T-helper 17 cell (primary cell): ENCODE measurements at regions not wholly inside any gene's neighbourhood (a gene's known extent, or its start where the extent isn't known, plus 50 kb on each side); places are given as distances from the start of the nearest gene placed in this dataset.
"Not testable (repeated sequence)": the region's sequence is repeated elsewhere in the genome, so short reads cannot be mapped to it uniquely, and the experiment has no call there.

Source experiments
- ATAC-seq: fragments of 150-1000 bp; cut with Tn5 transposase; 2 replicates; pipeline ENCODE4 v1.10.0; 2021; ENCODE audit warnings: mild to moderate bottlenecking, moderate library complexity
- DNase-seq, 3 donors: peaks; one replicate each; pipeline versions ENCODE4 v3.0.0 to v3.0.0-alpha.2; 2020 to 2021
- H3K9me3 ChIP-seq: one replicate; pipeline ENCODE4 v1.7.0; 2013; ENCODE audit warnings: low read length, mild to moderate bottlenecking; ENCODE audit not compliant: control insufficient read depth, poor library complexity, severe bottlenecking
- H3K27ac Mint-ChIP-seq: one replicate; pipeline ENCODE4 v1.8.0; 2022; ENCODE audit warnings: mild to moderate bottlenecking, moderate library complexity, mixed read lengths
- H3K27me3 Mint-ChIP-seq: one replicate; pipeline ENCODE4 v1.8.0; 2022; ENCODE audit warnings: mixed read lengths
- H3K36me3 Mint-ChIP-seq: one replicate; pipeline ENCODE4 v1.8.0; 2022; ENCODE audit warnings: low read depth, mixed read lengths
- H3K4me1 Mint-ChIP-seq: one replicate; pipeline ENCODE4 v1.8.0; 2022; ENCODE audit warnings: mild to moderate bottlenecking, mixed read lengths
- H3K4me3 Mint-ChIP-seq: one replicate; pipeline ENCODE4 v1.8.0; 2022; ENCODE audit warnings: mild to moderate bottlenecking, moderate library complexity, mixed read lengths

DNA sequence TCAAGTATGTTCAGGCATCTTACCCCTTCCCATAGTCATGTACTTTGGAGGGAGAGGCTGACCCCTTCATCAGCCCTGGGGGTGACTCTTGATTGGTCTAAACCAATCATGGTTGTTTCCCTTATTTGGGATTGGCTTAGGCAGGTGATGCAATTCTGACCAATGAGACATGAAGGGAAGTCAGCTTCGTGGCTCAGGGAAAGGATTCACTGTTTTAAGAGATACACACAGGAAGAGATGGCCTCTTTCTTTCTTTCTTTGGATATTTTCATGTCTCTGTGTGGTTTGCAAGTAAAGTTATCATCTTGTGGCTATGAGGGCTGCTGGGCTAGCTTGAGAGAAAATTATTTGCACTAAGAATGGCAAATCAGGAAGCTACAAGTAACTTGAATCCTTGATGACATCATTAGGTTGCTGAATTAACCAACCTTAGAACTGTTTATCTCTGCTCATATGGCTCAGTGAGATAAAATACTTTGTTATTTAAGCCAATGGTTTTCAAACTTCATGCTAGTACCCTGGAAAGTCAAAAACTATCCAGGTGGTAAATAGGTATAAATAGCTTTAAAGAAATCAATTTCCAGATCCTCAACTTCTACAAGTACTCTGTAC lies 144.2 kb upstream of the CENPW start:
- no peak overlapping the region for H3K27ac Mint-ChIP-seq

GRCh38 chr6:126198631-126199030 lies 141.3 kb upstream of the CENPW start:
- Mint-ChIP-seq H3K36me3 (peaks cover 10% of the 10 kb centered on the region), H3K27ac (no peak overlapping the region), H3K27me3 (no peaks in the 10 kb centered on the region), H3K4me3 (no peak overlapping the region), H3K4me1 (no peaks in the 10 kb centered on the region)
- no peaks in the 10 kb centered on the region for H3K9me3 ChIP-seq
- DNase-seq (no peak), ATAC-seq (no peak)

More for the DNA sequence above, 144.2 kb upstream of the CENPW start:
- ATAC-seq (no peak), DNase-seq (no peak)
- Mint-ChIP-seq H3K4me3 (no peak overlapping the region), H3K36me3 (peaks cover 6% of the 10 kb centered on the region), H3K4me1 (no peaks in the 10 kb centered on the region), H3K27me3 (no peaks in the 10 kb centered on the region)
- H3K9me3 ChIP-seq, result no peaks in the 10 kb centered on the region

DNA sequence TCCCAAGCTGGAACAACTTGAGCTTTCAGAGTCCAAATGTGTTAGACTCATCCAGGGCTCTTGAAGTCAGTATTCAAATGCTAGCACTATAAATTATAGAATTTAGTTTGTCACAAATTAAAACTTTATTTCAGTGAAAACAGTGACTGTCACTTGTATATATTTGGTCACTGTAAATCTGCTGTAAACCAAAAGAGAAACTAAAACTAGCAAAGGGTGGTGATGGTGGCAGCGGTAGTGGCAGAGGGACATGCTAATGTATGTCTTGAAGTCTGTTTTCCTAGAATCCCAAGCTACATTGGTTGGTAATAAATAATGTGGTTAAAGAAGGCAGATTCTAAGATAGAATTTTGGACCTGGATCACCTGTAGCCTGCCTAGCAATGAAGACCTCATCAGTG lies 140.4 kb upstream of the CENPW start:
- peak overlapping the region; percentile 47 for H3K4me3 Mint-ChIP-seq
- H3K4me1 Mint-ChIP-seq, result no peaks in the 10 kb centered on the region
- H3K36me3 Mint-ChIP-seq, result peaks cover 7% of the 10 kb centered on the region
- H3K27me3 Mint-ChIP-seq, result no peaks in the 10 kb centered on the region
- peak overlapping the region; percentile 29 for H3K27ac Mint-ChIP-seq
- ATAC-seq (peak; percentile 32), DNase-seq (no peak)
- H3K9me3 ChIP-seq, result no peaks in the 10 kb centered on the region

GRCh38 chr6:126202707-126203106 lies 137.2 kb upstream of the CENPW start:
- Mint-ChIP-seq H3K4me1 (no peaks in the 10 kb centered on the region), H3K27ac (no peak overlapping the region), H3K27me3 (no peaks in the 10 kb centered on the region), H3K4me3 (no peak overlapping the region), H3K36me3 (peaks cover 7% of the 10 kb centered on the region)
- ATAC-seq (no peak), DNase-seq (no peak)
- H3K9me3 ChIP-seq, result no peaks in the 10 kb centered on the region

DNA sequence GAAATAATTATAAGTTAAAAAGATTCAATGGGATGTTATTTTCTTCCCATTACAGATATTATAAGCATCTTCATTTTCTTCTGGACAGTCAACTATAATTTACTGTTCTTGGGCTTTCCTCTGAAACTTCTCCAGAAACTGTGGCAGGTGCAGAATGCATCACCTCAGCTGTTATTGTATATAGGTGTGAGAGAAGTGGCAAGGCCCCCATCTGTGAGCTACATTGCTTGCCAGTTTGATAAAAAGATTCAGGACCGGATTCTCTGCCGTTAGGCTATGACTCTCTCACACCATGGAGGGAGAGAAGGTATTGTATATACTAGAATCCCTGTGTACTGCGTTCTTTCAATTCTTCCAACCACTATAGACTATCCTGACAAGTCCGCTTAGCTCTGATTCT lies 135.8 kb upstream of the CENPW start:
- no peak overlapping the region for H3K27ac Mint-ChIP-seq
- no peaks in the 10 kb centered on the region for H3K9me3 ChIP-seq
- no peaks in the 10 kb centered on the region for H3K27me3 Mint-ChIP-seq
- no peaks in the 10 kb centered on the region for H3K4me1 Mint-ChIP-seq
- H3K36me3 Mint-ChIP-seq, result peaks cover 4% of the 10 kb centered on the region
- ATAC-seq (no peak), DNase-seq (no peak)
- no peak overlapping the region for H3K4me3 Mint-ChIP-seq

DNA sequence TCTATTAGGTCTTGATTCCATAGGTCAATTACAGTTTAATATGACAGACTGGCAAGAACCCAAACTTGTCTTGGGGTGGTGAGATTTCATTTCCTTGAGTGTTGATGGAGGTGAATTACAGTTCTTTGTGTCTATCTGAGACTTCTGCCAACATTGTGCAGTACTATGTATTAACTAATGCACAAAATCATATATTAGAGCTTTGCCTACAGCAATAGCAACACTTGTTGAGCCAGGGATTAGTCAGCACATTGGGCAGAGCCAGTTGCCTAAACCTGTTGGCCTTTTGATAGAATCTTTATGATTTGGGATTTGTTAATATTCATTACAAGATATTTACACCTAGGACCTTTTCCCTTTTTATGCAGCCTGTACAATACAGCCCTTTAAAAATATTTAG lies 135.3 kb upstream of the CENPW start:
- H3K9me3 ChIP-seq, result no peaks in the 10 kb centered on the region
- Mint-ChIP-seq H3K36me3 (peaks cover 4% of the 10 kb centered on the region), H3K27me3 (no peaks in the 10 kb centered on the region), H3K4me1 (no peaks in the 10 kb centered on the region), H3K4me3 (no peak overlapping the region), H3K27ac (no peak overlapping the region)
- no peak for ATAC-seq
- no peak for DNase-seq

- Mint-ChIP-seq H3K4me1 (no peaks in the 10 kb centered on the region), H3K27me3 (no peaks in the 10 kb centered on the region), H3K27ac (no peak overlapping the region), H3K4me3 (no peak overlapping the region), H3K36me3 (peaks cover under 1% of the 10 kb centered on the region)
- DNase-seq (no peak), ATAC-seq (no peak)
- H3K9me3 ChIP-seq, result no peaks in the 10 kb centered on the region
Measured at GRCh38 chr6:126206504-126207246, 133.2 kb upstream of the CENPW start.

DNA sequence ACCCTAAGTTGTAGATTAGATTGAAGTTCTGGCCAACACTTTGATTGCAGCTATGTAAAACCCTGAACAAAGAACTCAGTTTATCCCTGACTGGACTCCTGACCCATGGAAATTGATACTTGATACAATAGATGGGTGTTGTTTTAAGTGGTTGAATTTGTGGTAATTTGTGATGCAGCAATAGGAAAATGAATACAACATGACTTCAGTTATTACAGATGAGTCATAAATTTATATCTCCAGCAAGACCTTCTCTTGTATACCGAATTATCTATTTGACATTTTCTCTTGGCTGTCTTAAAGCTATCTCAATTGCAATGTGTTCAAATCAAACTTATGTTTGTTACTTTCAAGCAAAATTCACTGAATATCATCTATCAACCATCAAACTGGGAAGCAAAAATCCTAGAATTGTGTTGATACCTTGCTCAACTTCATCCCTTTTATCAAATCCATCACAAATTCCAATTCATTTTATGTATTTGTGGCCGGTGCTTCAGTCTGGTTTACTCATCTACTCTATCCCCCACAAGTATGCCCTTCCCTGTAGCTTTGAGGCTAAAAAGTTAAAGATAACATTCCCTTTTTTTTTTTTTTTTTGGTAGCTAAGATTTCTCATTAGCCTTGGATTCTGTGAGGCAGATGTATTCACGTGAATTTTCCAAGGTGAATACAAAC lies 129.4 kb upstream of the CENPW start:
- Mint-ChIP-seq H3K36me3 (no peaks in the 10 kb centered on the region), H3K27me3 (no peaks in the 10 kb centered on the region), H3K4me1 (no peaks in the 10 kb centered on the region), H3K4me3 (no peak overlapping the region), H3K27ac (no peak overlapping the region)
- H3K9me3 ChIP-seq, result no peaks in the 10 kb centered on the region
- ATAC-seq (no peak), DNase-seq (no peak)

DNA sequence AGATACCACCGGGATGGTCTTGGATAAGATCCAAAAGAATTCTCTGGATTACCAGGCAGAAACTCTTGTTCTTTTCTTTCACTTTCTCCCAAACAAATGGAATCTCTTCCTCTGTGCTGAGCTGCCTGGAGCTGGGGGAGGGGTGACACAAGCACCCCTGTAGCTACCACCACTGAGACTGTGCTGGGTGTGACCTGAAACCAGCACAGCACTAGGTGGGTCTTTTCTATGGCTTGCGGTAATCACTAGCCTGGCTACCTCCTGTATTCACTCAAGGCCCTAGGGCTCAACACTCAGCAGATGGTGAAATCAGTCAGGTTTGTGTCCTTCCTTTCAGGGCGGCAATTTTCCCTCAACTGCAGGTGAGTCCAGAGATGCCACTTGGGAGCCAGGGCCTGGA lies 122.4 kb upstream of the CENPW start:
- no peak for ATAC-seq
- Mint-ChIP-seq H3K4me1 (no peaks in the 10 kb centered on the region), H3K36me3 (peaks cover 3% of the 10 kb centered on the region), H3K27me3 (no peaks in the 10 kb centered on the region), H3K27ac (no peak overlapping the region), H3K4me3 (no peak overlapping the region)
- DNase-seq, result no peak
- no peaks in the 10 kb centered on the region for H3K9me3 ChIP-seq

GRCh38 chr6:126220901-126221300 lies 119.0 kb upstream of the CENPW start:
- ATAC-seq, H3K36me3 Mint-ChIP-seq: not testable (repeated sequence)

DNA sequence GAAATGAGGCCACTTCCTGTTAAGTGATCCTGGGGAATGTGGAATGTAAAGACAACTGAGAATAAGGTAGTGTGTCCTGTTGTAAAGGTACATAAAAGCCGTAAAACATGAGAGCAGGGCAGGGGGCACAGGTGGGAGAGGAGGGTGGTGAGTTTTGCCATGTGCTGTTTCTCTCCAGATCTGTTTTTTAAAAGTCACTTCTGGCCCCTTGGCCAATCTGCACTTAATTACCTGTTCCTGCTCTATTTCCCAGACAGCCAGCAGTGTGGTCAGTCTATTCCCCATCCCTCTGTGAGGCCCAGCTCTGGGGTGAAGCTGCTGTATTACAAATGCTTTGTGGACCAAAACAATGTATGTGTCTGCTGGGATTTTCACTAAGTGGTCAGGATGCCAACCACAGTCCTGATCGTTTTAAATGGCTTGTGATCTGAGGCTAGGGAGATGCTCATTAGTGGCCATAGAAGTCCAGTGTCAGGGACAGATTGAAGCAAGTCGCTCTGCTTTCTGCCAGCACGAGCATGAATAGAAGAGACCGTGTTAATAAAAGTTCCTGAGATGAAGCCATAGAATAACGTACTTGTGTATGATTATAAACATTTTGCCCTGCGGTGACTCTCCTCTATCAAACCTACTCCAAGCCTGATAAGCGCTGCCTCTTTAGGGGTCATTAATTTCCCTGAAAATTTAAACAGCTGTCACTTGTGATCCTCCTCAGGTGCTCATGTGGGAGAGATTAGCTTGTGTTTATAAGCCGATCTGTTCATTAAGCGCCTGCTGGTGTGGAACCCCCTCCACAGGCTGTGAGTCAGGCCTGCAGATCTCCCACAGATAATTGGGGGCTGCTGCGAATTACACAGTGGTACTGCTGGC lies 111.8 kb upstream of the CENPW start:
- Mint-ChIP-seq H3K36me3 (no peaks in the 10 kb centered on the region), H3K4me3 (no peak overlapping the region), H3K27me3 (no peaks in the 10 kb centered on the region), H3K4me1 (peaks cover 3% of the 10 kb centered on the region), H3K27ac (no peak overlapping the region)
- no peak for ATAC-seq
- DNase-seq, result no peak
- no peaks in the 10 kb centered on the region for H3K9me3 ChIP-seq

More at GRCh38 chr6:126220901-126221300, 119.0 kb upstream of the CENPW start:
- not testable (repeated sequence) for H3K9me3 ChIP-seq, H3K4me3 Mint-ChIP-seq, DNase-seq, H3K4me1 Mint-ChIP-seq, H3K27ac Mint-ChIP-seq, H3K27me3 Mint-ChIP-seq

- no peak overlapping the region for H3K27ac Mint-ChIP-seq
- peaks cover under 1% of the 10 kb centered on the region for H3K4me1 Mint-ChIP-seq
- DNase-seq (no peak), ATAC-seq (no peak)
- H3K9me3 ChIP-seq, result no peaks in the 10 kb centered on the region
- no peaks in the 10 kb centered on the region for H3K36me3 Mint-ChIP-seq
- H3K4me3 Mint-ChIP-seq, result no peak overlapping the region
- H3K27me3 Mint-ChIP-seq, result no peaks in the 10 kb centered on the region
Measured at GRCh38 chr6:126232671-126233070, 107.2 kb upstream of the CENPW start.

GRCh38 chr6:126233192-126233591 lies 106.7 kb upstream of the CENPW start:
- H3K4me3 Mint-ChIP-seq, result no peak overlapping the region
- no peaks in the 10 kb centered on the region for H3K27me3 Mint-ChIP-seq
- no peaks in the 10 kb centered on the region for H3K36me3 Mint-ChIP-seq
- H3K27ac Mint-ChIP-seq, result no peak overlapping the region
- no peaks in the 10 kb centered on the region for H3K4me1 Mint-ChIP-seq
- DNase-seq (no peak), ATAC-seq (no peak)
- no peaks in the 10 kb centered on the region for H3K9me3 ChIP-seq
